ENCODE measurements at regions not wholly inside any gene's neighbourhood (a gene's known extent, or its start where the extent isn't known, plus 50 kb on each side); places are given as distances from the start of the nearest gene placed in this dataset.

DNA sequence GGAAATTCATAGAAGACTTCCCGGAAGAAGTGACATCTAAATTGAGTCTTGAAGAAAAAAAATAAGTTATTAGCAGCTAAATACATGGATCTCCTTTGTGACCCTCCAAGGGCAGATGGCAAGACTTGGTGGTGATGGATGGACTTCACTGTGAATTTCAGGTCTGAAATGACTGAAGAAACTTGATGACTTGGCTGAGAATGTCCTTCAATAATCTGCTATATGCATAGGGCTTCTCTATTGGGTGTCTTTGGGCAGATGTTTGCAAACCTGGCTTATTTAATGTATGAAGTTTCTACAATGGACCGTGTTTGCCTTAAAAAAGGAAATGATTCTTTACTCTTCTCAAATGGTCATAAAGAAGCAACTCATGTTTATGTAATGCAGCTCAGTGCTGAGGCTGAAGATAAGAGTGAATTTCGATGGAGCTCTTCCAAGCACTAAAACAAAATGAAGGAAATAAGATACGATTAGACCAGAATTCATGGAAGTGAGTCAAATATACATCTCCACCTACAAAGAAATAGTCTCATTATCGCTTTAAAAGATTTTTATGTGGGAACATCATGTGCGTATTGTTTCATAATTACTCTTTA is 116.6 kb upstream of the WDR11 start:
- TF ChIP-seq, protein P1, sequence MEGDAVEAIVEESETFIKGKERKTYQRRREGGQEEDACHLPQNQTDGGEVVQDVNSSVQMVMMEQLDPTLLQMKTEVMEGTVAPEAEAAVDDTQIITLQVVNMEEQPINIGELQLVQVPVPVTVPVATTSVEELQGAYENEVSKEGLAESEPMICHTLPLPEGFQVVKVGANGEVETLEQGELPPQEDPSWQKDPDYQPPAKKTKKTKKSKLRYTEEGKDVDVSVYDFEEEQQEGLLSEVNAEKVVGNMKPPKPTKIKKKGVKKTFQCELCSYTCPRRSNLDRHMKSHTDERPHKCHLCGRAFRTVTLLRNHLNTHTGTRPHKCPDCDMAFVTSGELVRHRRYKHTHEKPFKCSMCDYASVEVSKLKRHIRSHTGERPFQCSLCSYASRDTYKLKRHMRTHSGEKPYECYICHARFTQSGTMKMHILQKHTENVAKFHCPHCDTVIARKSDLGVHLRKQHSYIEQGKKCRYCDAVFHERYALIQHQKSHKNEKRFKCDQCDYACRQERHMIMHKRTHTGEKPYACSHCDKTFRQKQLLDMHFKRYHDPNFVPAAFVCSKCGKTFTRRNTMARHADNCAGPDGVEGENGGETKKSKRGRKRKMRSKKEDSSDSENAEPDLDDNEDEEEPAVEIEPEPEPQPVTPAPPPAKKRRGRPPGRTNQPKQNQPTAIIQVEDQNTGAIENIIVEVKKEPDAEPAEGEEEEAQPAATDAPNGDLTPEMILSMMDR (optimal IDR thresholded peaks at IDR 0.05 in 1 of 3, IDR thresholded peaks at IDR 0.05 in 1 of 3, conservative IDR thresholded peaks at IDR 0.05 in 1 of 3; ENCODE audit: extremely low read depth in 1 of 3, insufficient read depth in 2 of 3, low read length in 3 of 3): no peak
- TF ChIP-seq EZH2 (IDR thresholded peaks at IDR 0.05; ENCODE audit: low read length): no peak
